IMR-90 (cell line): ENCODE measurements at regions not wholly inside any gene's neighbourhood (a gene's known extent, or its start where the extent isn't known, plus 50 kb on each side); places are given as distances from the start of the nearest gene placed in this dataset.

ENCODE experiments used
- ATAC-seq: fragments of 200-7000 bp; cut with Tn5 transposase; 2 replicates; pipeline ENCODE4 v1.9.1; 2020; ENCODE audit warnings: low read depth, mild to moderate bottlenecking, moderate library complexity
- BruUV-seq: library from RNA; stranded (reverse); fragments of 400-500 nt; replicated peaks from 2 replicates; lab custom pipeline; 2021; lab: Mats Ljungman, UMichigan
- CTCF ChIA-PET: fragments of 300-600 bp; formaldehyde crosslinking; extraction: SDS; loops from one replicate; lab custom pipeline; 2021; ENCODE audit warnings: antibody characterized with exemption; lab: Yijun Ruan, JAX
- POLR2A ChIA-PET: fragments of 300-600 bp; sonication (Branson Sonifier 250); formaldehyde crosslinking; loops from one replicate; lab custom pipeline; 2022; ENCODE audit warnings: antibody characterized with exemption; ENCODE audit not compliant: unreplicated experiment; lab: Charles Lee
- DNase-seq: peaks from one replicate; pipeline ENCODE4 v3.0.0; 2013
- H2AFZ ChIP-seq: replicated peaks from 2 replicates; pipeline ENCODE3; 2013; ENCODE audit warnings: low read length, mild to moderate bottlenecking; ENCODE audit not compliant: poor library complexity
- H2AK5ac ChIP-seq: 2 replicates; pipeline ENCODE4 v1.6.1; 2013; ENCODE audit warnings: low read depth, low read length, inconsistent platforms
- H2AK9ac ChIP-seq: replicated peaks from 2 replicates; pipeline ENCODE3; 2013; ENCODE audit warnings: mild to moderate bottlenecking, low read depth, low read length, moderate library complexity; ENCODE audit not compliant: poor library complexity
- H2BK120ac ChIP-seq: 2 replicates; pipeline ENCODE4 v1.6.1; 2013; ENCODE audit warnings: low read depth, low read length, inconsistent platforms
- H2BK15ac ChIP-seq: 3 replicates; pipeline ENCODE4 v1.6.1; 2013; ENCODE audit warnings: low read depth, low read length, inconsistent platforms
- H2BK20ac ChIP-seq: 2 replicates; pipeline ENCODE4 v1.6.1; 2013; ENCODE audit warnings: low read depth, mild to moderate bottlenecking, inconsistent platforms, low read length, moderate library complexity
- H2BK5ac ChIP-seq: 2 replicates; pipeline ENCODE4 v1.6.1; 2013; ENCODE audit warnings: mild to moderate bottlenecking, low read depth, low read length, inconsistent platforms; ENCODE audit not compliant: poor library complexity, severe bottlenecking
- H3K14ac ChIP-seq: replicated peaks from 2 replicates; pipeline ENCODE4 v1.6.1; 2013; ENCODE audit warnings: low read depth, low read length, inconsistent platforms
- H3K18ac ChIP-seq: 2 replicates; pipeline ENCODE4 v1.6.1; 2013; ENCODE audit warnings: low read depth, low read length, control low read depth
- H3K23ac ChIP-seq: 2 replicates; pipeline ENCODE4 v1.6.1; 2013; ENCODE audit warnings: low read depth, low read length, inconsistent platforms
- H3K27ac ChIP-seq: 2 replicates; pipeline ENCODE4 v1.5.1; 2013; ENCODE audit warnings: mild to moderate bottlenecking, control low read depth, low read length; ENCODE audit not compliant: insufficient read depth
- H3K27me3 ChIP-seq: 2 replicates; pipeline ENCODE4 v1.6.1; 2013; ENCODE audit warnings: low read length; ENCODE audit not compliant: control insufficient read depth, insufficient read depth
- H3K36me3 ChIP-seq: 2 replicates; pipeline ENCODE4 v1.6.1; 2013; ENCODE audit warnings: low read length, mixed read lengths; ENCODE audit not compliant: control insufficient read depth, insufficient read depth
- H3K4ac ChIP-seq: 2 replicates; pipeline ENCODE4 v1.6.1; 2013; ENCODE audit warnings: low read depth, low read length, inconsistent platforms
- H3K4me1 ChIP-seq: 2 replicates; pipeline ENCODE4 v1.6.1; 2013; ENCODE audit warnings: low read length, mixed read lengths; ENCODE audit not compliant: control insufficient read depth, insufficient read depth
- H3K4me2 ChIP-seq: 2 replicates; pipeline ENCODE4 v1.6.1; 2013; ENCODE audit warnings: low read depth, mild to moderate bottlenecking, control low read depth, low read length, moderate library complexity
- H3K4me3 ChIP-seq: 2 replicates; pipeline ENCODE4 v1.5.1; 2013; ENCODE audit warnings: low read depth, mild to moderate bottlenecking, control low read depth, low read length, moderate library complexity; ENCODE audit not compliant: insufficient read depth
- H3K56ac ChIP-seq: 2 replicates; pipeline ENCODE4 v1.6.1; 2013; ENCODE audit warnings: low read length, inconsistent platforms; ENCODE audit not compliant: insufficient read depth; ENCODE audit errors: extremely low read depth
- H3K79me1 ChIP-seq, 2 experiments: 2 replicates each; pipeline ENCODE4 v1.6.1; 2013; ENCODE audit warnings: low read length in 2 of 2, inconsistent platforms in 1 of 2, low read depth in 1 of 2
- H3K9ac ChIP-seq: 2 replicates; pipeline ENCODE4 v1.6.1; 2013; ENCODE audit warnings: low read depth, low read length, control low read depth
- H3K9me1 ChIP-seq: 2 replicates; pipeline ENCODE4 v1.6.1; 2013; ENCODE audit warnings: low read length, inconsistent platforms; ENCODE audit not compliant: insufficient read depth
- H3K9me3 ChIP-seq: 2 replicates; pipeline ENCODE4 v1.6.1; 2013; ENCODE audit warnings: low read length; ENCODE audit not compliant: control insufficient read depth, insufficient read depth
- H4K20me1 ChIP-seq: 2 replicates; pipeline ENCODE4 v1.6.1; 2013; ENCODE audit warnings: low read length, inconsistent platforms; ENCODE audit not compliant: insufficient read depth
- H4K5ac ChIP-seq: 2 replicates; pipeline ENCODE4 v1.6.1; 2013; ENCODE audit warnings: mild to moderate bottlenecking, low read depth, low read length, control low read depth
- H4K8ac ChIP-seq, 2 experiments: 2 replicates each; pipeline ENCODE4 v1.6.1; 2013; ENCODE audit warnings: low read depth in 2 of 2, low read length in 2 of 2, control low read depth in 1 of 2, inconsistent platforms in 1 of 2
- H4K91ac ChIP-seq: 2 replicates; pipeline ENCODE4 v1.6.1; 2013; ENCODE audit warnings: low read depth, low read length, inconsistent platforms; ENCODE audit not compliant: insufficient read depth
- BHLHE40 ChIP-seq: fragments of 150-350 bp; IDR thresholded peaks from 2 replicates; pipeline ENCODE4 v1.6.1; 2016; ENCODE audit warnings: mild to moderate bottlenecking, low read depth, low read length
- CEBPB ChIP-seq: IDR thresholded peaks from 2 replicates; pipeline ENCODE4 v1.6.1; 2012; ENCODE audit warnings: low read depth, low read length, improper control_type of control experiment
- FOS ChIP-seq: fragments of 150-350 bp; IDR thresholded peaks from 2 replicates; pipeline ENCODE4 v1.6.1; 2016; ENCODE audit warnings: low read depth, low read length
- MAFK ChIP-seq: IDR thresholded peaks from 2 replicates; pipeline ENCODE4 v1.6.1; 2012; ENCODE audit warnings: low read depth, low read length, improper control_type of control experiment
- MXI1 ChIP-seq: IDR thresholded peaks from 2 replicates; pipeline ENCODE4 v1.6.1; 2012; ENCODE audit warnings: low read depth, mild to moderate bottlenecking, low read length, moderate library complexity, borderline replicate concordance
- NFE2L2 ChIP-seq: fragments of 150-350 bp; IDR thresholded peaks from 2 replicates; pipeline ENCODE4 v1.6.1; 2016; ENCODE audit warnings: low read depth, mild to moderate bottlenecking, low read length
- RAD21 ChIP-seq: IDR thresholded peaks from 2 replicates; pipeline ENCODE4 v1.6.1; 2012; ENCODE audit warnings: low read length, improper control_type of control experiment
- WGBS, 2 experiments: methylation state at CpG; one replicate each; pipeline versions ENCODE4 v1.1.5 to v1.1.7; 2013; ENCODE audit warnings: missing lambda C conversion rate in 2 of 2; ENCODE audit not compliant: insufficient read length in 1 of 2; ENCODE audit errors: extremely low coverage in 2 of 2; 5-methylcytosine and 5-hydroxymethylcytosine counted together
- dilution Hi-C: fragments of 300-500 bp; cut with HindIII; formaldehyde crosslinking; loops from one replicate; pipeline ENCODE4 v1.14.3; 2018; ENCODE audit warnings: low sequenced_read_pairs; ENCODE audit not compliant: unreplicated experiment
- in situ Hi-C: fragments of 300-500 bp; cut with MboI; formaldehyde crosslinking; loops from 3 replicates; pipeline ENCODE4 v1.14.3; 2019; ENCODE audit warnings: low sequenced_read_pairs, inconsistent platforms, mixed read lengths
- intact Hi-C: fragments of 100-400 bp; cut with micrococcal nuclease; formaldehyde crosslinking; loops from 2 replicates; pipeline ENCODE4 v1.10.0; 2022
- TF ChIP-seq, protein P1 (sequence below): conservative IDR thresholded peaks from 2 replicates; pipeline ENCODE4 v1.5.1; 2012; ENCODE audit warnings: mild to moderate bottlenecking, low read depth, low read length, improper control_type of control experiment
- TF ChIP-seq, protein P2 (sequence below): fragments of 150-350 bp; IDR thresholded peaks from 2 replicates; pipeline ENCODE4 v1.6.1; 2017; ENCODE audit warnings: mild to moderate bottlenecking, antibody characterized with exemption, low read length, low read depth

DNA sequence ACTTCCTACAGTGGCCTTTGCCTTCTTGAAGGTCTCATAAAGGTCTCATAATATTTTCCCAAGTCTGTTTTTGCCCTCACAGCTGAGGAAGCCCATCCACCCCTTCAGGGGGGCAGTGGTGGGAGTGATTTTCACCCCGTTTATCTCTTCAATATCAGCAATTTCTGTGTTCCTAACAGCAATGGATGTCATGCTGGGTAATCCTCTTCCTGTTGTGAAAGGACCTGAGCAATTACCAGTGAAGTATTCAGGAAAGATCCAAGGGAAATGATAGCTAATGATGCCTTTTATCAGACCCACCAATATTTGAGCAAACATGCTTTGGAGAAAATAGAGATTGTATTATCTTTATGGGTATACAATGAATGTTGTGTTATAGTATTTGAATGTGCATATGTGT is 226.9 kb downstream of the INSC start:
- intact Hi-C loops (no loop called here), dilution Hi-C loops (no loop called here), in situ Hi-C loops (no loop called here)
- Histone ChIP-seq H2BK5ac (no peak overlapping the region), H3K27ac (no peak overlapping the region), H3K56ac (no peak overlapping the region), H3K4ac (no peak overlapping the region), H3K9me1 (no peaks in the 10 kb centered on the region), H2AFZ (no peak overlapping the region), H3K9ac (no peak overlapping the region), H4K5ac (no peak overlapping the region), H2BK15ac (no peak overlapping the region), H2BK20ac (no peak overlapping the region), H3K18ac (no peak overlapping the region), H3K4me1 (no peaks in the 10 kb centered on the region), H3K27me3 (no peaks in the 10 kb centered on the region), H4K8ac (no peak overlapping the region), H2BK120ac (no peak overlapping the region), H3K4me2 (no peak overlapping the region), H3K4me3 (no peak overlapping the region), H3K23ac (no peak overlapping the region), H3K79me1 (no peaks in the 10 kb centered on the region), H4K20me1 (no peaks in the 10 kb centered on the region), H3K14ac (no peak overlapping the region), H3K9me3 (no peaks in the 10 kb centered on the region), H4K91ac (no peak overlapping the region), H3K36me3 (no peaks in the 10 kb centered on the region), H2AK5ac (no peak overlapping the region), H2AK9ac (no peak overlapping the region)
- DNase-seq (no peak), ATAC-seq (no peak)
- BruUV-seq = no TSS peak
- ChIA-PET POLR2A (no interaction called here), CTCF (no interaction called here)
- no peak for TF ChIP-seq NFE2L2
- TF ChIP-seq MXI1 = no peak
- TF ChIP-seq RAD21 = no peak
- TF ChIP-seq CEBPB = no peak
- TF ChIP-seq, protein P1, sequence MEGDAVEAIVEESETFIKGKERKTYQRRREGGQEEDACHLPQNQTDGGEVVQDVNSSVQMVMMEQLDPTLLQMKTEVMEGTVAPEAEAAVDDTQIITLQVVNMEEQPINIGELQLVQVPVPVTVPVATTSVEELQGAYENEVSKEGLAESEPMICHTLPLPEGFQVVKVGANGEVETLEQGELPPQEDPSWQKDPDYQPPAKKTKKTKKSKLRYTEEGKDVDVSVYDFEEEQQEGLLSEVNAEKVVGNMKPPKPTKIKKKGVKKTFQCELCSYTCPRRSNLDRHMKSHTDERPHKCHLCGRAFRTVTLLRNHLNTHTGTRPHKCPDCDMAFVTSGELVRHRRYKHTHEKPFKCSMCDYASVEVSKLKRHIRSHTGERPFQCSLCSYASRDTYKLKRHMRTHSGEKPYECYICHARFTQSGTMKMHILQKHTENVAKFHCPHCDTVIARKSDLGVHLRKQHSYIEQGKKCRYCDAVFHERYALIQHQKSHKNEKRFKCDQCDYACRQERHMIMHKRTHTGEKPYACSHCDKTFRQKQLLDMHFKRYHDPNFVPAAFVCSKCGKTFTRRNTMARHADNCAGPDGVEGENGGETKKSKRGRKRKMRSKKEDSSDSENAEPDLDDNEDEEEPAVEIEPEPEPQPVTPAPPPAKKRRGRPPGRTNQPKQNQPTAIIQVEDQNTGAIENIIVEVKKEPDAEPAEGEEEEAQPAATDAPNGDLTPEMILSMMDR = no peak
- TF ChIP-seq FOS = no peak
- TF ChIP-seq, protein P2, sequence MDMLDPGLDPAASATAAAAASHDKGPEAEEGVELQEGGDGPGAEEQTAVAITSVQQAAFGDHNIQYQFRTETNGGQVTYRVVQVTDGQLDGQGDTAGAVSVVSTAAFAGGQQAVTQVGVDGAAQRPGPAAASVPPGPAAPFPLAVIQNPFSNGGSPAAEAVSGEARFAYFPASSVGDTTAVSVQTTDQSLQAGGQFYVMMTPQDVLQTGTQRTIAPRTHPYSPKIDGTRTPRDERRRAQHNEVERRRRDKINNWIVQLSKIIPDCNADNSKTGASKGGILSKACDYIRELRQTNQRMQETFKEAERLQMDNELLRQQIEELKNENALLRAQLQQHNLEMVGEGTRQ = no peak
- no peak for TF ChIP-seq BHLHE40
- no peak for TF ChIP-seq MAFK
- no CpG with 5 or more reads among the region's 1 CpG for WGBS, 2 experiments
